Caco-2 (cell line): ENCODE measurements at regions not wholly inside any gene's neighbourhood (a gene's known extent, or its start where the extent isn't known, plus 50 kb on each side); places are given as distances from the start of the nearest gene placed in this dataset.

Source experiments
- BruUV-seq: library from RNA; stranded (reverse); fragments of 400-500 nt; replicated peaks from 2 replicates; lab custom pipeline; 2021; lab: Mats Ljungman, UMichigan
- CTCF ChIA-PET: fragments of 300-600 bp; sonication (Branson Sonifier 250); formaldehyde crosslinking; loops from one replicate; lab custom pipeline; 2022; ENCODE audit warnings: antibody characterized with exemption; lab: Charles Lee
- POLR2A ChIA-PET: fragments of 300-600 bp; sonication (Branson Sonifier 250); formaldehyde crosslinking; loops from one replicate; lab custom pipeline; 2022; ENCODE audit warnings: antibody characterized with exemption; lab: Charles Lee
- DNase-seq, 2 experiments: peaks; one replicate each; pipeline versions ENCODE4 v3.0.0 to v3.0.0-alpha.2; 2020 to 2022
- H3K27me3 ChIP-seq: replicated peaks from 2 replicates; pipeline ENCODE4 v1.6.0; 2011; ENCODE audit warnings: low read length; ENCODE audit not compliant: control insufficient read depth, insufficient read depth
- H3K36me3 ChIP-seq: 2 replicates; pipeline ENCODE4 v1.5.1; 2011; ENCODE audit warnings: low read length; ENCODE audit not compliant: control insufficient read depth, insufficient read depth
- H3K4me1 ChIP-seq: fragments of 250-450 bp; sonication (Bioruptor Pico); 2 replicates; pipeline ENCODE4 v1.5.1; 2020; ENCODE audit warnings: mild to moderate bottlenecking
- H3K4me3 ChIP-seq: 2 replicates; pipeline ENCODE4 v1.5.1; 2011; ENCODE audit warnings: low read depth, mild to moderate bottlenecking, control low read depth, low read length
- H3K9me3 ChIP-seq: fragments of 250-450 bp; sonication (Bioruptor Pico); 2 replicates; pipeline ENCODE4 v1.5.1; 2020; ENCODE audit warnings: mild to moderate bottlenecking, moderate library complexity
- H3K27ac Mint-ChIP-seq: one replicate; pipeline ENCODE4 v1.8.0; 2022; ENCODE audit warnings: mixed read lengths; ENCODE audit not compliant: unreplicated experiment
- H3K27me3 Mint-ChIP-seq: one replicate; pipeline ENCODE4 v1.8.0; 2022; ENCODE audit warnings: mixed read lengths; ENCODE audit not compliant: insufficient read depth, unreplicated experiment
- H3K36me3 Mint-ChIP-seq: one replicate; pipeline ENCODE4 v1.8.0; 2022; ENCODE audit warnings: mild to moderate bottlenecking, mixed read lengths; ENCODE audit not compliant: insufficient read depth, unreplicated experiment
- H3K4me1 Mint-ChIP-seq: one replicate; pipeline ENCODE4 v1.8.0; 2022; ENCODE audit warnings: low read depth, mixed read lengths; ENCODE audit not compliant: unreplicated experiment
- H3K4me3 Mint-ChIP-seq: one replicate; pipeline ENCODE4 v1.8.0; 2022; ENCODE audit warnings: mild to moderate bottlenecking, moderate library complexity, mixed read lengths; ENCODE audit not compliant: unreplicated experiment
- H3K9me3 Mint-ChIP-seq: one replicate; pipeline ENCODE4 v1.8.0; 2022; ENCODE audit warnings: mixed read lengths; ENCODE audit not compliant: unreplicated experiment
- intact Hi-C: fragments of 100-400 bp; cut with micrococcal nuclease; formaldehyde crosslinking; loops from one replicate; pipeline ENCODE4 v1.10.0; 2022; ENCODE audit not compliant: unreplicated experiment
- TF ChIP-seq, protein P1 (sequence below), 2 experiments: fragments of 200-600 bp in 1 of 2; IDR thresholded peaks; 1 replicate in 1 of 2; 2 replicates in 1 of 2; pipeline versions ENCODE4 v1.5.1 to v1.8.0; 2011 to 2022; ENCODE audit warnings: antibody characterized with exemption in 1 of 2, control low read depth in 1 of 2, inconsistent platforms in 1 of 2, low read depth in 1 of 2, low read length in 1 of 2, mild to moderate bottlenecking in 1 of 2, moderate library complexity in 1 of 2; ENCODE audit not compliant: insufficient read depth in 1 of 2, severe bottlenecking in 1 of 2, unreplicated experiment in 1 of 2

DNA sequence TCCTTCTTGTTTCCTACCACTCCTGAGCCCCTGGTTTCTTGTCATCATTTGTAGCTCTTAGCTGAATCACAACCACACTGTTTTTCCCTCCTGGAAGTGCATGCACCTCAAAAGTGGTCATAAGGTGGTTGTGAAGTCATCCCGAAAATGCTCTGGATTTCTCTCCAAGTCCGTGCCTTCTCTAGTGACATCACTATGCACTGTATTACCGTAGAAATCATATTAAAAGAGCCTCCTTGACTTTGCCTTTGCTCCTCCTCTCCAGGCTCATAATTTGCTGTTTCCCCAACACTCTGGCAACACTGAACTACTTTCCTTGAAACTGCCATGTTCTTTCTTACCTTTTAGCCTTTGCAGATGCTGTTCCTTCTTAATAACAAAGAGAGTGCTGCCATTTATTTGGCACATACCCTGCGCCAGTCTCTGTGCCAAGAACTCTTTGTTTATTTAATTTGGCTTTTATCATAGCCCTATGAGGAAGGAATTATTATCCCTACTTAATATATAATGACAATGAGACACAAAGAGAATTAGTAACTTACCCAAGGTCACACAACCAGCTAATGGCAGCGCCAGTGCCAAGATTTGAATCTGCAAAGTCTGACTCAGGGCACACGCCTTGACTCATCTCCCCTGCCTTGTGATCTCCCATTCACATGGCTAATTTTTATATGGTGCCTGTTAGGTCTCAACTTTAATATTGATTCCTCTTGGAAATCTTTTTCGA, 115.4 kb downstream of the KIF4B start:
- Histone ChIP-seq H3K4me1 (no peaks in the 10 kb centered on the region), H3K9me3 (no peaks in the 10 kb centered on the region), H3K4me3 (no peak overlapping the region), H3K27me3 (peaks cover 5% of the 10 kb centered on the region), H3K36me3 (no peaks in the 10 kb centered on the region)
- Mint-ChIP-seq H3K27me3 (peaks cover 38% of the 10 kb centered on the region), H3K27ac (no peak overlapping the region), H3K36me3 (no peaks in the 10 kb centered on the region), H3K9me3 (no peaks in the 10 kb centered on the region), H3K4me3 (no peak overlapping the region), H3K4me1 (no peaks in the 10 kb centered on the region)
- CTCF ChIA-PET = no interaction called here
- intact Hi-C loops = no loop called here
- POLR2A ChIA-PET = no interaction called here
- DNase-seq = no peak
- TF ChIP-seq, protein P1, sequence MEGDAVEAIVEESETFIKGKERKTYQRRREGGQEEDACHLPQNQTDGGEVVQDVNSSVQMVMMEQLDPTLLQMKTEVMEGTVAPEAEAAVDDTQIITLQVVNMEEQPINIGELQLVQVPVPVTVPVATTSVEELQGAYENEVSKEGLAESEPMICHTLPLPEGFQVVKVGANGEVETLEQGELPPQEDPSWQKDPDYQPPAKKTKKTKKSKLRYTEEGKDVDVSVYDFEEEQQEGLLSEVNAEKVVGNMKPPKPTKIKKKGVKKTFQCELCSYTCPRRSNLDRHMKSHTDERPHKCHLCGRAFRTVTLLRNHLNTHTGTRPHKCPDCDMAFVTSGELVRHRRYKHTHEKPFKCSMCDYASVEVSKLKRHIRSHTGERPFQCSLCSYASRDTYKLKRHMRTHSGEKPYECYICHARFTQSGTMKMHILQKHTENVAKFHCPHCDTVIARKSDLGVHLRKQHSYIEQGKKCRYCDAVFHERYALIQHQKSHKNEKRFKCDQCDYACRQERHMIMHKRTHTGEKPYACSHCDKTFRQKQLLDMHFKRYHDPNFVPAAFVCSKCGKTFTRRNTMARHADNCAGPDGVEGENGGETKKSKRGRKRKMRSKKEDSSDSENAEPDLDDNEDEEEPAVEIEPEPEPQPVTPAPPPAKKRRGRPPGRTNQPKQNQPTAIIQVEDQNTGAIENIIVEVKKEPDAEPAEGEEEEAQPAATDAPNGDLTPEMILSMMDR (IDR thresholded peaks at IDR 0.05; ENCODE audit: insufficient read depth in 1 of 2, low read depth in 1 of 2, low read length in 1 of 2, severe bottlenecking in 1 of 2, unreplicated experiment in 1 of 2) = no peak
- no TSS peak for BruUV-seq

DNA sequence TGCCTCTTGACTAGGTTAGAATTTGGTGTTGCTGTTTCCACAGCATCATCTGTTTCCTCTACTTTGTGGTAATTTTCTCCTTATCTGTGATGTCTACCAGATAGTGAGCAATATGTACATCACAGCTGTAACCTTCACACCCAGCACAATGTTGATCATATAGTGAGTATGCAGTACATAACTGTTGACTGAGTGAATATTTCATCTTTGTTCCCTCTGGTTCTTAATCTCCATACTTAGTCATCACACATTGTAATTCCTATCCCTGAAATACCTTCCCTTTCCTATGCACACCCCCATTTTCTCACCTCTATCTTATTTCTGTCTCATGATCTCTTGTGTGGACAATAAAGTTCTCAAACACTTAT, 115.9 kb downstream of the KIF4B start:
- POLR2A ChIA-PET = no interaction called here
- no peaks in the 10 kb centered on the region for H3K36me3 Mint-ChIP-seq
- H3K27me3 Mint-ChIP-seq = peaks cover 40% of the 10 kb centered on the region

DNA sequence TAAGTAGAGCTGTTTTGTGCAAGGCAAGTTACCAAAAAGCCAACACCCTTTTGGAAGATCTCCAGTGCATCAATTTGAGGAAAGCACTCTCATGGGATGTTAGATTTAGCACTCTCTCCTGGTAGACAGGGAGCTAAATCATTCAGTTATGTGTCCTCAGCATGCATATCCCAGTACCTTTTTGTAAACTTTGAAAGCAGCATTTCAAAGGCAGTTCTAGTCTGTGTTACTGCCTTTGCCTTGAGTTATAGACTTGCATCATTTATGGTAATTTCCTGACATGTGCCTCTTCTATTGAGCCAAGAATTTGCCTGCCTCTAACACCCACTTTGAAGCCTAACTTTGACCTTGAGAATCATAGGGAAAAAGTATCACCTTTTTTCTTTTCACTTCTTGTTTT, 120.6 kb downstream of the KIF4B start:
- POLR2A ChIA-PET = no interaction called here
- no peaks in the 10 kb centered on the region for H3K4me1 ChIP-seq
- intact Hi-C loops = loop anchor here (10.0 kb wide), 1 partner anchor 481 kb away; no protein-coding TSS in a partner anchor
- CTCF ChIA-PET = no interaction called here
- Mint-ChIP-seq H3K9me3 (no peaks in the 10 kb centered on the region), H3K27me3 (peaks cover 29% of the 10 kb centered on the region), H3K4me1 (no peaks in the 10 kb centered on the region), H3K4me3 (no peak overlapping the region), H3K36me3 (no peaks in the 10 kb centered on the region), H3K27ac (no peak overlapping the region)
- H3K4me3 ChIP-seq = no peak overlapping the region
- H3K36me3 ChIP-seq = no peaks in the 10 kb centered on the region
- no TSS peak for BruUV-seq
- no peak for DNase-seq
- H3K27me3 ChIP-seq = no peaks in the 10 kb centered on the region
- TF ChIP-seq, protein P1 (IDR thresholded peaks at IDR 0.05; ENCODE audit: insufficient read depth in 1 of 2, low read depth in 1 of 2, low read length in 1 of 2, severe bottlenecking in 1 of 2, unreplicated experiment in 1 of 2) = no peak
- no peaks in the 10 kb centered on the region for H3K9me3 ChIP-seq

More for the DNA sequence above, 115.9 kb downstream of the KIF4B start:
- no TSS peak for BruUV-seq
- intact Hi-C loops = no loop called here
- Mint-ChIP-seq H3K27ac (no peak overlapping the region), H3K9me3 (no peaks in the 10 kb centered on the region), H3K4me3 (no peak overlapping the region), H3K4me1 (no peaks in the 10 kb centered on the region)
- TF ChIP-seq, protein P1 (IDR thresholded peaks at IDR 0.05; ENCODE audit: insufficient read depth in 1 of 2, low read depth in 1 of 2, low read length in 1 of 2, severe bottlenecking in 1 of 2, unreplicated experiment in 1 of 2) = no peak
- Histone ChIP-seq H3K36me3 (no peaks in the 10 kb centered on the region), H3K4me3 (no peak overlapping the region), H3K4me1 (no peaks in the 10 kb centered on the region), H3K27me3 (peaks cover 5% of the 10 kb centered on the region), H3K9me3 (no peaks in the 10 kb centered on the region)
- CTCF ChIA-PET = no interaction called here
- DNase-seq = no peak
